K562 (cell line): ENCODE measurements at regions not wholly inside any gene's neighbourhood (a gene's known extent, or its start where the extent isn't known, plus 50 kb on each side); places are given as distances from the start of the nearest gene placed in this dataset.

Experiments used
- ATAC-seq: fragments of 200-7000 bp; cut with Tn5 transposase; 3 replicates; pipeline ENCODE4 v1.9.1; 2020; ENCODE audit warnings: moderate library complexity
- BruUV-seq: library from RNA; stranded (reverse); fragments of 400-500 nt; replicated peaks from 2 replicates; lab custom pipeline; 2021; lab: Mats Ljungman, UMichigan
- CTCF ChIA-PET: fragments of 300-600 bp; formaldehyde crosslinking; extraction: SDS; loops from one replicate; lab custom pipeline; 2021; ENCODE audit warnings: low intra/inter-chr PET ratio; lab: Yijun Ruan, JAX
- POLR2A ChIA-PET: fragments of 300-600, 350-650 bp; sonication (Branson Sonifier 250); formaldehyde crosslinking; extraction: SDS; loops from one replicate; lab custom pipeline; 2021; ENCODE audit warnings: antibody characterized with exemption, inconsistent platforms; lab: Yijun Ruan, JAX
- DNase-seq, 4 experiments: peaks; one replicate each; pipeline versions ENCODE4 v3.0.0 to v3.0.0-alpha.2; 2011 to 2018; ENCODE audit warnings: low spot score in 3 of 4, mixed read lengths in 3 of 4; ENCODE audit errors: extremely low read depth in 1 of 4
- FAIRE-seq: peaks from 2 replicates; lab custom pipeline; 2011; peaks lifted over from hg19 to GRCh38; lab: Jason Lieb, UNC
- H2AFZ ChIP-seq: 2 replicates; pipeline ENCODE4 v1.6.0; 2011; ENCODE audit warnings: low read depth, low read length, control low read depth, inconsistent platforms
- H3K27ac ChIP-seq: fragments of 200-600 bp; 3 replicates; pipeline ENCODE4 v1.8.0; 2011; ENCODE audit warnings: low read depth, mild to moderate bottlenecking, control low read depth, inconsistent platforms, low read length, moderate library complexity, mixed read lengths; ENCODE audit errors: extremely low read depth
- H3K27me3 ChIP-seq, 2 experiments: fragments of 300-600 bp in 1 of 2; 2 replicates in 1 of 2; 3 replicates in 1 of 2; pipeline versions ENCODE4 v1.6.0 to v1.8.0; 2011; ENCODE audit warnings: inconsistent platforms in 2 of 2, low read length in 2 of 2, mild to moderate bottlenecking in 1 of 2, mixed read lengths in 1 of 2, moderate library complexity in 1 of 2; ENCODE audit not compliant: control insufficient read depth in 2 of 2, insufficient read depth in 2 of 2
- H3K36me3 ChIP-seq: fragments of 300-600 bp; 3 replicates; pipeline ENCODE4 v1.8.0; 2011; ENCODE audit warnings: mild to moderate bottlenecking, low read length, inconsistent platforms; ENCODE audit not compliant: control insufficient read depth, insufficient read depth
- H3K4me1 ChIP-seq, 2 experiments: fragments of 200-600 bp in 1 of 2; replicated peaks in 1 of 2; 2 replicates in 1 of 2; 3 replicates in 1 of 2; pipeline versions ENCODE4 v1.5.1 to v1.8.0; 2011; ENCODE audit warnings: inconsistent platforms in 2 of 2, low read length in 2 of 2, mild to moderate bottlenecking in 1 of 2, mixed read lengths in 1 of 2, moderate library complexity in 1 of 2; ENCODE audit not compliant: control insufficient read depth in 2 of 2, insufficient read depth in 2 of 2
- H3K4me2 ChIP-seq: 2 replicates; pipeline ENCODE4 v1.6.1; 2011; ENCODE audit warnings: low read length, control low read depth, inconsistent platforms, mixed read lengths; ENCODE audit not compliant: insufficient read depth
- H3K4me3 ChIP-seq: fragments of 200-600 bp; sonication (generic), shearing (Covaris generic); 2 replicates; pipeline ENCODE4 v1.5.1; 2016; ENCODE audit warnings: control low read depth, inconsistent platforms
- H3K79me2 ChIP-seq: fragments of 200-600 bp; 3 replicates; pipeline ENCODE4 v1.8.0; 2011; ENCODE audit warnings: low read length, inconsistent platforms; ENCODE audit not compliant: control insufficient read depth, insufficient read depth
- H3K9ac ChIP-seq, 2 experiments: 2 replicates each; pipeline versions ENCODE4 v1.6.0 to v1.6.1; 2011; ENCODE audit warnings: low read depth in 2 of 2, low read length in 2 of 2, control low read depth in 1 of 2, inconsistent platforms in 1 of 2, mild to moderate bottlenecking in 1 of 2, mixed read lengths in 1 of 2; ENCODE audit not compliant: insufficient read depth in 1 of 2
- H3K9me1 ChIP-seq: one replicate; pipeline ENCODE4 v1.6.0; 2011; ENCODE audit warnings: inconsistent platforms, mild to moderate bottlenecking, low read length, moderate library complexity; ENCODE audit not compliant: control insufficient read depth, insufficient read depth
- H3K9me3 ChIP-seq: replicated peaks from 2 replicates; pipeline ENCODE4 v1.5.1; 2011; ENCODE audit warnings: low read depth, low read length, inconsistent platforms; ENCODE audit not compliant: control insufficient read depth, insufficient read depth
- H4K20me1 ChIP-seq: replicated peaks from 2 replicates; pipeline ENCODE4 v1.6.1; 2011; ENCODE audit warnings: low read length, inconsistent platforms, mixed read lengths; ENCODE audit not compliant: control insufficient read depth, insufficient read depth
- ARID4B ChIP-seq: sonication (generic); formaldehyde crosslinking; IDR thresholded peaks from 2 replicates; pipeline ENCODE4 v1.8.0; 2022; ENCODE audit warnings: mild to moderate bottlenecking, missing genetic modification reagents
- ATF7 ChIP-seq: fragments of 450-650 bp; IDR thresholded peaks from 2 replicates; pipeline ENCODE4 v1.7.1; 2014; ENCODE audit warnings: mild to moderate bottlenecking, moderate library complexity
- BRF2 ChIP-seq: IDR thresholded peaks from 3 replicates; pipeline ENCODE4 v1.6.1; 2011; ENCODE audit warnings: borderline replicate concordance, mild to moderate bottlenecking; ENCODE audit not compliant: insufficient read length, insufficient read depth
- CXXC5 ChIP-seq: fragments of 250-450 bp; sonication (Bioruptor Pico); IDR thresholded peaks from 2 replicates; pipeline ENCODE4 v1.8.0; 2022; ENCODE audit warnings: inconsistent platforms, mild to moderate bottlenecking, moderate library complexity
- KAT2B ChIP-seq: IDR thresholded peaks from one replicate; pipeline ENCODE4 v1.6.1; 2012; ENCODE audit warnings: low read depth, mild to moderate bottlenecking, control low read depth, inconsistent platforms, low read length, moderate library complexity
- KAT7 ChIP-seq: sonication (generic); formaldehyde crosslinking; IDR thresholded peaks from 2 replicates; pipeline ENCODE4 v1.8.0; 2022; ENCODE audit warnings: missing genetic modification reagents, mild to moderate bottlenecking, borderline replicate concordance
- LARP7 ChIP-seq: fragments of 450-650 bp; IDR thresholded peaks from 2 replicates; pipeline ENCODE4 v1.6.1; 2016
- POLR2H ChIP-seq: IDR thresholded peaks from 2 replicates; pipeline ENCODE4 v1.6.1; 2016; ENCODE audit warnings: missing genetic modification characterization, low read depth, mild to moderate bottlenecking, control low read depth, missing compliant biosample characterization, moderate library complexity
- POLR3G ChIP-seq: IDR thresholded peaks from 2 replicates; pipeline ENCODE4 v1.6.1; 2011; ENCODE audit not compliant: insufficient read length, insufficient replicate concordance; ENCODE audit errors: extremely low read depth
- RBM39 ChIP-seq: fragments of 200-400 bp; formaldehyde crosslinking; optimal IDR thresholded peaks from 2 replicates; pipeline ENCODE3; 2018; ENCODE audit warnings: low read depth, low read length
- SMARCB1 ChIP-seq: IDR thresholded peaks from 2 replicates; pipeline ENCODE4 v1.6.1; 2011; ENCODE audit warnings: improper control_type of control experiment, low read depth; ENCODE audit not compliant: insufficient read length
- TEAD4 ChIP-seq, 2 experiments: sonication (generic) in 1 of 2; formaldehyde crosslinking in 1 of 2; IDR thresholded peaks; 2 replicates each; pipeline versions ENCODE4 v1.6.1 to v1.8.0; 2012 to 2022; ENCODE audit warnings: borderline replicate concordance in 1 of 2, inconsistent platforms in 1 of 2, low read length in 1 of 2, mild to moderate bottlenecking in 1 of 2, missing genetic modification reagents in 1 of 2
- U2AF1 ChIP-seq: fragments of 200-400 bp; formaldehyde crosslinking; optimal IDR thresholded peaks from 2 replicates; pipeline ENCODE3; 2017; ENCODE audit warnings: mild to moderate bottlenecking, low read depth, low read length, moderate library complexity
- ZBTB1 ChIP-seq: sonication (generic); formaldehyde crosslinking; IDR thresholded peaks from 2 replicates; pipeline ENCODE4 v1.8.1; 2023; ENCODE audit warnings: missing genetic modification reagents, low read depth, mild to moderate bottlenecking, borderline replicate concordance
- ZNF644 ChIP-seq: fragments of 200-800 bp; sonication (Bioruptor generic); IDR thresholded peaks from 2 replicates; pipeline ENCODE4 v1.6.1; 2016; ENCODE audit warnings: low read depth, missing genetic modification characterization, missing compliant biosample characterization
- ZSCAN29 ChIP-seq: fragments of 450-650 bp; IDR thresholded peaks from 2 replicates; pipeline ENCODE4 v1.6.1; 2017
- WGBS: fragments of 100-300 bp; shearing (Covaris generic); methylation state at CpG from one replicate; pipeline ENCODE4 v1.1.6; 2016; ENCODE audit warnings: low coverage, mixed read lengths; ENCODE audit not compliant: insufficient coverage; ENCODE audit errors: missing lambda C conversion rate; 5-methylcytosine and 5-hydroxymethylcytosine counted together
- in situ Hi-C: fragments of 300-500 bp; cut with MboI; formaldehyde crosslinking; loops from 4 replicates; pipeline ENCODE4 v1.15.0; 2018; ENCODE audit warnings: inconsistent platforms, mixed read lengths
- intact Hi-C: fragments of 100-400 bp; cut with micrococcal nuclease; formaldehyde crosslinking; loops from 2 replicates; pipeline ENCODE4 v1.14.2; 2022

- Histone ChIP-seq H3K9me3 (no peaks in the 10 kb centered on the region), H3K4me2 (no peak overlapping the region), H3K4me3 (no peak overlapping the region), H2AFZ (no peak overlapping the region), H3K9ac (no peak overlapping the region), H3K79me2 (no peaks in the 10 kb centered on the region), H3K27ac (no peak overlapping the region), H3K4me1 (no peaks in the 10 kb centered on the region; a peak in 1 of 5 replicates), H3K36me3 (no peaks in the 10 kb centered on the region), H4K20me1 (peaks cover 8% of the 10 kb centered on the region), H3K9me1 (peaks cover 4% of the 10 kb centered on the region), H3K27me3 (peaks cover 56 to 81% of the 10 kb centered on the region in 2 experiments)
- ChIA-PET CTCF (no interaction called here), POLR2A (no interaction called here)
- ATAC-seq (peak; percentile 31; the same call in 2 of the 3 replicates), FAIRE-seq (no peak), DNase-seq (no peak)
- no TSS peak for BruUV-seq
- in situ Hi-C loops (no loop called here), intact Hi-C loops (no loop called here)
- TF ChIP-seq LARP7, result no peak
- no peak for TF ChIP-seq BRF2
- no peak for TF ChIP-seq ZNF644 (tag)
- no peak for TF ChIP-seq RBM39
- no peak for TF ChIP-seq ZBTB1 (CRISPR knock-in tag)
- no peak for TF ChIP-seq POLR3G
- TF ChIP-seq SMARCB1, result no peak
- TF ChIP-seq ATF7, result no peak
- no peak for TF ChIP-seq KAT7 (CRISPR knock-in tag)
- TF ChIP-seq ARID4B (CRISPR knock-in tag), result no peak
- TF ChIP-seq POLR2H (tag), result no peak
- TF ChIP-seq U2AF1, result no peak
- no peak for TF ChIP-seq TEAD4 (IDR thresholded peaks at IDR 0.05; ENCODE audit: low read length)
- TF ChIP-seq TEAD4 (CRISPR knock-in tag; IDR thresholded peaks at IDR 0.05; ENCODE audit: borderline replicate concordance), result no peak
- TF ChIP-seq ZSCAN29, result no peak
- no peak for TF ChIP-seq CXXC5 (CRISPR knock-in tag)
- no peak for TF ChIP-seq KAT2B
- WGBS, result under 1% methylated on average over 36 of the region's 37 CpGs
Measured at GRCh38 chr7:155886391-155887173, 74.3 kb upstream of the SHH start.
